ENCODE measurements at regions not wholly inside any gene's neighbourhood (a gene's known extent, or its start where the extent isn't known, plus 50 kb on each side); places are given as distances from the start of the nearest gene placed in this dataset.

DNA sequence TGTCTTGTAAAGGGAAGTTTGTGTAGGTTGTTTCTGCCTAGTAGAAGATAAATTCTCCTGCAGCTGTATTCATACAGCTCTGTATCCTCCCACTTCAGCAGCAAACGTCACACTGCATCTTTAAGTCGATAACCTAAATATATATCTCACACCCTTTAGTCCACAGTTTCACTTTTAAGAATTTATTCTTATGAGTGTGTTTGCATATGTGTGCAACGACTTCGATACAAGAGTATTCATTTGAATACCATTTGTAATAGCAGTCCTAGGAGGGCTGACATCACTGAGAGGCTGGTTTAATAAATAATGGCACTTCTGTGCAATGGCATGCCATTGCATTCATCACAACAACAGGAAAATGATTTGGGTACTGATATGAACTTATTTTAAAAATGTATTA is 63.8 kb upstream of the MSH6 start:
- TF ChIP-seq, protein P1, sequence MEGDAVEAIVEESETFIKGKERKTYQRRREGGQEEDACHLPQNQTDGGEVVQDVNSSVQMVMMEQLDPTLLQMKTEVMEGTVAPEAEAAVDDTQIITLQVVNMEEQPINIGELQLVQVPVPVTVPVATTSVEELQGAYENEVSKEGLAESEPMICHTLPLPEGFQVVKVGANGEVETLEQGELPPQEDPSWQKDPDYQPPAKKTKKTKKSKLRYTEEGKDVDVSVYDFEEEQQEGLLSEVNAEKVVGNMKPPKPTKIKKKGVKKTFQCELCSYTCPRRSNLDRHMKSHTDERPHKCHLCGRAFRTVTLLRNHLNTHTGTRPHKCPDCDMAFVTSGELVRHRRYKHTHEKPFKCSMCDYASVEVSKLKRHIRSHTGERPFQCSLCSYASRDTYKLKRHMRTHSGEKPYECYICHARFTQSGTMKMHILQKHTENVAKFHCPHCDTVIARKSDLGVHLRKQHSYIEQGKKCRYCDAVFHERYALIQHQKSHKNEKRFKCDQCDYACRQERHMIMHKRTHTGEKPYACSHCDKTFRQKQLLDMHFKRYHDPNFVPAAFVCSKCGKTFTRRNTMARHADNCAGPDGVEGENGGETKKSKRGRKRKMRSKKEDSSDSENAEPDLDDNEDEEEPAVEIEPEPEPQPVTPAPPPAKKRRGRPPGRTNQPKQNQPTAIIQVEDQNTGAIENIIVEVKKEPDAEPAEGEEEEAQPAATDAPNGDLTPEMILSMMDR (IDR thresholded peaks at IDR 0.05; ENCODE audit: low read depth, low read length, poor library complexity, severe bottlenecking) = no peak
- TF ChIP-seq EZH2phosphoT487 (IDR thresholded peaks at IDR 0.05; ENCODE audit: borderline replicate concordance, low read length) = no peak
